ENCODE measurements at regions not wholly inside any gene's neighbourhood (a gene's known extent, or its start where the extent isn't known, plus 50 kb on each side); places are given as distances from the start of the nearest gene placed in this dataset.

DNA sequence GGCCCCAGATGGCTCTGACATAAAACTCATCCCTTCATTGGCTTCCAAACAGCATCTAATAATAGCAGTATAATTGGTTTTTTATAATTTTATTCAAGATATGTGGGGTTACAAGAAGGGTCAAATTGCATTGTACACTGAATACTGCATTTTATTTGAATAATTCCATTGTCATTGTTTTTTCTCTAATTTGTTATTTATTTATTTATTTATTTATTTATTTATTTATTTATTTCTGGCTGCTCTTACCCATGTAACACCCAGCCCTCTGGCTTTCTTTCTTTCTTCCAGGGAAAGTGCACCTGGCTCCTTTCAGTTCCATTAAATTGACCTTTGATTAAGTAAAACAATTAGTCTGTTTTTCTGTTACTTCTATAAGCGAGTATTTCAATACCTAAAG, 210.1 kb downstream of the CDH9 start:
- no peak for DNase-seq

DNA sequence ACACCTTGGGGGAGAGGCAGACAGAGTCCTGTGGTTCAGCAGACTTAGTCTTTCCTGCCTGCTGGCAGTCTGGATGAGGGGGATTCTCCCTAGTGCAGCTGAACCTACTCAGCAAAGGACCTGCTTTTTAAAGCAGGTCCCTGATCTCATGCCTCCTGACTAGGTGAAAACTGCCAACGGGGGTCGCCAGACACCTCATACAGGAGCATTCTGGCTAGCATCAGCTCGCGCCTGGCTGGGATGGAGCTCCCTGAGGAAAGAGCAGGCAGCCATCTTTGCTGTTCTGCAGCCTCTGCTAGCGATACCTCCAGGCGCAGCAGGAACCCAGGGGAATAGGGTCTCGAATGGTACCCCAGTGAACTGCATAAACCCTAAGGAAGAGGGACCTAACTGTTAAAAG, 225.2 kb downstream of the CDH9 start:
- DNase-seq, result no peak

DNA sequence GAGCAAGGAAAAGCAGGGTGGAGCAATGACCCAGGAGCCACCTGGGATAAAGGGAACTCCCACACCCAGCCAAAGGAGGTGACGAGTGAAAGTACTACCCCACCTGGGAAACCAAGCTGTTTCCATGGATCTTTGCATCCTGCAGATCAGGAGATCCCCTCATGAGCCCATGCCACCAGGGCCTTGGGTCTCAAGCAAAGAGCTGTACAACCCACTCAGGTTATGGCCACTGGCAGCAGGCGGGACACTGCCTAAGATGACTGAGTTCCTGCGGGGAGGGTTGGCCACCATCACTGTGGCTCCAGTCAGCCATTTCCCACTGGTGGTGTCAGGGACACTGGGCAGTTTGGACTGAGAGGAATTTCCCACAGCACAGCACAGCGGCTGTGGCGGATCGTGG, 225.7 kb downstream of the CDH9 start:
- no peak for DNase-seq

DNA sequence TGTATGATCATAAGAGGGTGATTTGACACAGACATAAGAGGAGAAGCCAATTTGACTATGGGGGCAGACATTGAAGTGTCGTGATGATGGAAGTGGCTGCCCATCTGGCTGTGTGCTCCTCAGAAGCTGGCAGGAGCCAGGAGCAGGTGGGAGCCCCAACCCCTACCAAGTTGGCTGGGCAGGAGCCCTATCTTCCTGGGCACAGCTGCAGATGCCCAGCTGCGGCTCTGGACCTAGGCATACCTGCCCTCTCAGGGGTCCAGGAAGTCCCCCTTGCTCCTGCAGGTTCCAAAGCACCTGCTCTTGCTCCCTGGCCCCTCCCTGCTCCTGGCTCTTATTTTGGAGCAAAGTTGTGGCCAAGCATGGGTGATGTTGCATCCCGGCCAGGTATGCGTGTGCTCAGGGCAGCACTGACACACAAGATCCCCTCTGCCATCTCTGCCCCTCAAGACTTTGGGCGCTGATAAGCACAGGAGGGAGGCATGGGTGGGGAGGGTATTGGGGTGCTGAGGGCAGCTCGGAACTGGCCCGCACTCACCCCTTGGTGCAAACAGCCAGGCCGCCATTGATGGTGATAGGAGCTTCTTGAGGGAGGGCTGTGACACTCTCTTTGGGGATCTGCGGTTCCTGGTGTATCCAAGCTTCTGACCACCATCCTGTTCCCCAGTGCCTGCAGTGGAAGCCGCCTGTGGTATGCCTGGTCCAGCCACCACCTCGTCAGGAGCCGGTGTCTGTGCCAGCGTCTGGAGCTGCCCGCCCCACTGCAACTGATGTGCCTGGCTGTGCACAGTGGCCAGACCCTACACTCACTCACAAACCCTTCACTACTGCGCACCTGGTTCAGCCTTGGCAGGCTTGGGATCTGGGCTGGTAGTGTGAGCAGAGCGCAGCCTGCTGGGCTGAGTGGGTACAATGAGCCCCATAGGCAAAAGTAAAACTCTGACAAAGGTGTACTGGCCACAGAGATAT, 230.9 kb downstream of the CDH9 start:
- DNase-seq, result no peak

DNA sequence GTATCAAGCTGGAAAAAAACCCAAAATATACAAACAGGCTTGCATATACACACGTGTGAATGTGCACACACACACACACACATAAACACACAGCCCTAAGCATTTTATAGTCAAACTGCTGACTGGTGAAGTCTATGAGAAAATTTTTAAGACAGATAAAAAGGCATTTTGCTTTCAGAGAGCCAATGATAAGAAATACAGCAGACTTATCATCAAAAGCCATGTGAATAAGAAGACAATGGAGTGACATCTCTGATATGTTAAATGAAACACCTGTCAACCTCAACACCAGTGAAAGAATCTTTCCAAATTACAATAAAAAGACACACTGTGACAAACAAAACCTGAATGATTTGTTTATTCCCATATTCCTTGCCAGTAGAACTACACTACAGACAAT, 233.3 kb downstream of the CDH9 start:
- DNase-seq, result no peak

DNA sequence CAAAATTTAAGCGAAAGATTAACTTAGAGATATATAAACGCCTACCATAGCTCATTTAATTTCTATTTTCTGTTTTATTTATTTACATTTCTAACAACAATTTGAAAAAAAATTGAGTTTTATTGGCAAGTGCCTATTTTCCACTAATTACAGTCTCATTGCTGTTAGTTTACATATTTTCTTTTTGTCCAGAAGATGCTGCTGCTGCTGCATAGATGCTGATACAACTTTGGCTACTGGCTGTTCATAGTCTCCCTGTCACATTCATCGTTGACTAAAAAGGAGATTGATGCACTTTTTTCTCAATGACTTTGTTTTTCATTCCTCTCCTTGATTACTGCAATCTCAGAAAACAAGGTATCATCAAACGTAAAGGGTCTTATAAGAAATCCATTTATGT, 235.4 kb downstream of the CDH9 start:
- DNase-seq, result no peak

DNA sequence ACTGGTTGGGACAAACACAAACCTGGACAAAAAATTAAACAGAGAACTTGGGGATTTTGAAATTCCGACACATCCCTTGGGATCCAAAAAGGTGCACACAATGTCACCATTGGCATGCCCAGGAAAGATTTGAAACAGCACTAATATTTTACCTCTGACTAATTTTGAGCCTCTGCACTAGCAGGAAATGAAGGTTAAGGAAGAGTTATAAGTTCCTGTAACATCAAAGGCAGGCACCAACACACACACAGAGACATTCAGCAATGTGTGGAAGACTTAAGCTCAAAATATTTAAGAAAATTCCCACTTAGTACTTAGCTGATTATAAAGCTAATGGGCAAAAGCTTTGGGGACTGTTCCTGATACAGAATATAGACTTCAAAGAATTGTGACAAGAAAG, 247.0 kb downstream of the CDH9 start:
- no peak for DNase-seq

DNA sequence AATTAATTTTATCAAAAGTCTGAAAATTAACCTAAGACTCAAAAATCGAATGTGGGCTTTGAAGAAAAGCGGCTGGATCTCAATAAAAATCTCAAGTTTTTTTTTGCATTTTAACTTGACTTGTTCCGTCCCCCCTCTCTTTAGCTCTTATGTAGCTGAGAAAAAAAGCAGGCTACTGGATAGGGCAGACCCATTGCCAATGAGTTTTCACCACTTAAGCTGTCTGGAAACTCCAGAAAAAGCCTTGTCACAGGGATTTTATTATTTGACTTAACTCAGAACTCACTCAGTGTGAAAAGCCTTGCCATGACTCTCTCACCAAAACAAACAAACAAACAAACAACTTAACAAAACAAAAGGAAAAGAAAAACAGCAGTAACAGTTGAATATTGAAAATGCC, 247.4 kb downstream of the CDH9 start:
- no peak for DNase-seq

DNA sequence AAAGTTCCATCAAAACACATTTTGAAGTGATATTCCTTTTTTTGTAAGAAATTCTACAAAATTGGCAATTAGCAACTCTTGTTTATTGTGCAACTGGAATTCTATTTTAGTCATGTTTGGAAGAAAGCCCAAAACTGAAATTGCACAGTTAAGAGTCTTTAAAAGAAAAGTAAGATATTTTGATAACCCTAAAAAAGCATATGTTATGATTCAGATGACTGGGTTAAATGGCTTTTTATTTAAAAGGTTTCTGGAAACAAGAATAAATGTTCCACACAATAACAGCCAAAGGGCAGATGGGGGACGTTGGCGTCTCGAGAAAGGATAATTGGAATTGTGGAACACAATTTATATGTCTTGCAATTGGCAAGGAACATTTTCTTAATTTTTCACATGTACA, 275.2 kb downstream of the CDH9 start:
- no peak for DNase-seq

DNA sequence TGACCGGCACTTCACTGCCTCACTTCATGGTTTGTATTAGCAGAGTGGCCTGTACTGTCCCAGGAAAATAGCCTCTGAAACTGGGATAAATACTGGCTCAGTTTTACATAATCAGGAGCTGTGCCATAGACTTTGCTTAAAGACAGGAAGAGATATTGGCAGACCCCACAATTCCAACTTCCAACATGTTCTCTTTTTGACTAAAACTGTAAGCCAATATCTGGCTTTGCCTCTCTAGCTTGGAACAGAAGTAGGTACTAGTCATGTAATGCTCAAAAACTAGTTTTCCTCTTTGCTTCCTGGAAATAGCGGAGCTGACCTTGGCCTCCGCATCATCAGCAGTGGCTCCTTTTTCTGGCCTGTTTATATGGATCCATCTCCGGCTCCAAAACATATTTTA, 276.9 kb downstream of the CDH9 start:
- no peak for DNase-seq

DNA sequence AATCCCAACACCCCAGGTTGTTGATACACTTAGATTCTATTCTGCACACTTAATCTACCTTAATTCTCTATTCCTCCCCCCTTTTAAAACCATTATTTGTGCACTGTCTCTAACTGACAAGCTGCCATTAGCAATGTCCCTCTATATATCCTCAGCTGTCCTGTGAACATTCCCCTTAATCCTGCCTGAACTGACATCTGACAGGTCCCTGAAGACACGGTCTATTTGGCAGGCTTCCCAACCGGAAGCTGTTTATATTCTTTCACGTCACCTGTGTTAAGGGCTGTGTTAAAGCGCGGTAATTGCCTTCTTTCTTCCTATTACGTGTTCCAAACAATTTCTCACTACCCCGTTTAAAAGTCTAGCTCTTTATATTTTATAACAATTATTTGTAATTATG, 277.3 kb downstream of the CDH9 start:
- DNase-seq, result no peak

DNA sequence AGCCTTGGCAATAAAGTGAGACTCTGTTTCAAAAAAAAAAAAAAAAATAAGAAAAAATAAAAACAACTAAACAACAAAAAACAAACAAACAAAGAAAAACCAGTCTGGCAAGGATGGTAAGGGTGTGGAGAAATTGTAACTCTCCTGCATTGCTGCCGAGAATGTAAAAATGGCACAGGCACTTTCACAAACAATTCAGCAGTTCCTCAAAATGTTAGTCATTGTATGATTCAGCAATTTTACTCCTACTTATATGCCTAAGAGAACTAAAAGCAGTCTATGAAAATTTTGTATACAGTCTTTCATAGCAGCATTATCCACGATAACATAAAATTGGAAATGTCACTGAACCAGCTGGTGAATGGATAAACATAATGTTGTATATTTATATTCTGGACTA, 280.4 kb downstream of the CDH9 start:
- DNase-seq, result no peak

DNA sequence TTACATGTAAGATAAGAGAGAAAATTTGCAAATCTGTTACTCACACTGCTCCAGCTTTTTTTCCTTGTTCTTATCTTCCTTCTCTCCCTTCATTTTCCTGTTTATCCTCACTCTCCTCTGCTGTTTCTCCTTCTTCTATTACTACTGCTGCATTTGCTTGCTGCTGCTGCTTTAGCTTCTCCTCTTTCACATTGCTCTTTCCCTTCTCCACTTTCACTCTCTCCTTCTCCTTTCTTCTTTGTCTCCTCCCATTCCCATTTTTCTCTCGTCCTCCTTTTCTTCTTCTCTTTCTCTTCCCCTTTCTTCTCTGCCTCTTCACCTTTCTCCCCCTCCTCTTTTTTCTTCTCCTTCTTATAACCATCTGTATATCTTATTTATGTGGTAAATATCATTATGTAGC, 288.6 kb downstream of the CDH9 start:
- DNase-seq, result no peak

DNA sequence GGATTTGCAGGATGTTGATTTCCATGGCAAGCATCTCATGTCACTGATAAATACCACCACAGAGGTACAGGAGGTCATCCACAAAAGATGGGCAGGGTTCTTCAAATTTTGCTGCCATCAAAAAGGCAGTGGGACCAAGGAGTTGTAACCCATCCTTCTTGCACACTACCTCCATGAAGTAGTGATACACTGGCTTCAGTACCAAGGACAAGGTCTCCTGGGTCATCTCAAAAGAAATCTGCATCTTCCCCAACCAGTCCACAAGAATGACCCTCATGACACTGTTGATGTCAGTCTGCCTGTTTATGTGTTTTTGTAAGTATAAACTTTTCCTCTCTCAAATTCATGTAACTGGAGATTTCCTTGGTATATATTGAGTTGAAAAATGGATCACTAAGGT, 298.2 kb downstream of the CDH9 start:
- no peak for DNase-seq

DNA sequence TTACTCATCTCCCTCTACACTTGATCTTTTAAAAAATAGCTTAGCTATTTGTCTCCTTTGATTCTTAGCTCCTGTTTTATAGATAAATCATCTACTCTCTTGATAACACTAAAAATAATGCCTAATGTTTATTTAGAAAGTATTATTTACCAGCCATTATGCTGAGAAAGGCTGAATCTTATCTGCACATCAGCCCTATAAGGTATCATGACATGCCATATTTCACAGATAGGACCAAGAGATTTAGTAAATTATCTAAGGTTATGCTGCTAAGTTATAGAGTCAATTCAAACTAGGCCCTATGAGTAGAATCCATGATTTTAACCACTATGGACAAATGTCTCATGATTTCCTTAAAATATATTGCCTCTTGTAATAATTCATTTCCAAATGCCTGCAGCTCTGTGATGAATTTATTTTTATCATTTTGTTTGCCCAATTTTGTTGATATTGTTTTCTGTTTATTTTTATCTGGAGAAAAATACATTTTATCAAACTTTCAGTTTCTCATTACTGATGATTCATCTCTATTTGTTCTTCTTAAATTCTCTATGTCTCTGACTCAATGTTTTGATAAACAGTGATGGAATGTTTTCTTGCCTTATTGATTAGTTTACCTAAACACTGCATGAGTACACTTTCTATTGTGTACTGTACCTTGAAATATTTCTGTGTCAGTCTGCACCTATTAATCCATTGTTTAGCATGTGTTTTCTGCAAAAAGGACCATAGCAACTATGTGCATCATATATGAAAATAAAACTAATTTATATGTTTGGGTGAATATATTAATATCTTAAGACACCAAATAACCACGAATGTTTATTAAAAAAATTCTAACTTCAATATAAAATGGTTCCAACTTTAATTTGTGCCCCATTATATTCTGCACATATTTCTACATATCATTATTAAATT, 300.8 kb downstream of the CDH9 start:
- no peak for DNase-seq

DNA sequence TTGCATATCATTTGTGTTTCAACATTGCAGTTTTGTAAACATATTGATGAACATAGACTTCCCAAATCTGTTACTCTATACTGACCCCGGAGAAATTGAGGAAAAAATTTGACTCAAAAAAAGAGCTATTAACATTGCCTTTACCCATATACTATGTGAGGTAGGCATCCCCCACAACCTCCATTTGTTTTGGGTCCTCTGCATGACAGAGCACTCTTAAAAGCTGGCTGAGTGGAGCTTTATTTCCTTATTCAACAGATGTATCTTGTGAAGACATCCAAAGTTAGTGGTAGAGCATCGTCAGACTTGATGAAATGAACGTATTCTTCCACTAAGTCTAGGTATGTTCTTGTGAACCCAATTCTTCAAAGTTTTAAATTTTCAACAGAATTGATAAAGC, 310.5 kb downstream of the CDH9 start:
- no peak for DNase-seq

DNA sequence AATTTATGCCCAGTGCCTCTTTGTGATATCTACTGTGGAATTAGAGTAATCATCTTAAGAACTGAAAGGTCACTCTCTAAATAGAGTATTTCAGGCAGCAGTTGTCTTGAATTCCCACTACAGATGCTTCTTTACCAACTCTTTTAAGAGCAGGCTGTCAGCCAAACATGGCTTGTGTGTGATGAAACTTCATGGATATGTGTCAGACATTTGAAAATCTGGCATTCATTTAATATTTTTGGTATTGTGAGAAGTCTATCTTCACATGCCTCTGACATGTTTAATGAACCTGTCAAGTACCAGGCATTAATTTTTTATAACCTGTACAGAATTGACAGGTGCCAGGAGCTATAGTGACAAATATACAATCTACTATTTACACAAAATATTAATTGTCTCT, 318.6 kb downstream of the CDH9 start:
- DNase-seq, result no peak

DNA sequence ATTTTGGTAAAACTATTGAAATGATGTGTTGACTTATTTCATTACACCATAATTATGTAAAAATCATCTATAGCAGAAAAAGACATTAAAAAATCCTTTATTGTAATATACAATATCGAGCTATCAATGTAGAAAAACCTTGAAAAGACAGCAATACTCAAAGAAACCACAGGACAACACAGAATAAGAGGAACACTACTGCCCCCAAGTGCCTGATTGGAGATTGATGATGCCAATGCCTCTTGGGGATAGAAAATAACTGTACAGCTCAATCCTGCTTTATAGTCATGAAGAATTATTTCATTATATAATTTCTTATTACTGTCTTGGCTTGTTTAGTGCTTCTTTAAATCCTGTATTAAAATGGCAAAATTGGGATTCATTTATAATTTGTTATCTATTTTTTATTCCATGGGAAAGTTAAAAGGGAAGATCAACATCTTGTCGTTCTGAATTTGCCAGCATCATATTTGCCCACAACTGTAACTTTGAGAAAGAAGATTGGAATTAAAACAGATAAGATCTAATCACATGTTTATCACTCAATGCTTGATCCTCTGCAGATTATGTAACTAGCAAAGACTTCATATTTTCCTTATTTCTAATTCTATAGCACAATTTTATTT, 337.5 kb downstream of the CDH9 start:
- peak; percentile 2 to 14 for DNase-seq

DNA sequence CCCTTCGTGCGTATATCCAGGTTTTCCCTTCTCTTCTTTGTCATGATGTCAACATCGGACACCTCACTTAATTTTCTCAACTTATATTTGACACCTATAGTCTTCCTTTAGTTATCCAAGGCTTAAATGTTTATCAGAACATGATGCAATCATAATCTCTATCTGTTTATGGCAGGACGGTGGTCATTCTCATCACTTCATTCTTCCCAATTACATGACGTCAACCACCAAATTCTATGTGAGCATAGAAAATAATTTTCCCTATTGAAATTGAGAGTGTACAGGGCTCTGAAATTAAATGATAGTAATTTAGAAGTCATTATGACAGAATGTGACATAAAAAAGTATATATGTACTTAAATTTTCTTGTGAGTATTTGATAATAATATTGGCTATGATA, 345.4 kb downstream of the CDH9 start:
- DNase-seq, result no peak

DNA sequence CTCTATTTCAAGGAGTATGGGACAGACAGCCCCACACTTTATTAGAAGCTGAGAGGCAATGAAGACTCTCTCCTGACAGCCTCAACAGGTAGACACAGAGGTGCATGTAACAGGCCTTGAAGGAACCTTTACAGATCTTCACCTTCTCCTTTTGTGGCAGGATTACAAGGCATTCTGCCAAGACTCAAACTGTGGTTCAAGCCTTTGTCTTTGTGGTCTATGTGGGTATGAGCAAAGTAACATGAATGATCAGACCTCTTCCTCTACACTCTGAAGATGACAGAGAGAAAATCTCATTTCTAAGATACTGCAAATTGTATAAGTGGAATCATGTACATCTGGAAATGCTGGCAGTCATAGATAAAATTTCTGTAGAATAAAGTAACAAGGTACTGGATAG, 346.9 kb downstream of the CDH9 start:
- DNase-seq, result no peak

DNA sequence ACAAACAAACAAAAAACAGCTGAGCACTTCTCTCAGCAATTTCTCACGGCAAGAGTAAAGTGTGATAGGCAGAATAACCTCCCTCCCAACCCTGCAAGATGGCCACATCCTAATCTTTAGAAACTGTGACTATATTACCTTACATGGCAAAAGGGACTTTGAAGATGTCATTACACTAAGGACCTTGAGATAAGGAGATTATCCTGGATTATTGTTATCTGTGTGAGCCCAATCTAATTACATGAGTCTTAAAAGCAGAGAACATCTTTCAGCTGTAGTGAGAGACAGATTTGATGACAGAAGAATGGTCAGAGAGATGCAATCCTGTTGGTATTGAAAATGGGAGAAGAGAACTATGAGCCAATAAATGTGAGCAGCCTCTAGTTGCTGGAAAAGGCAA, 347.9 kb downstream of the CDH9 start:
- no peak for DNase-seq

DNA sequence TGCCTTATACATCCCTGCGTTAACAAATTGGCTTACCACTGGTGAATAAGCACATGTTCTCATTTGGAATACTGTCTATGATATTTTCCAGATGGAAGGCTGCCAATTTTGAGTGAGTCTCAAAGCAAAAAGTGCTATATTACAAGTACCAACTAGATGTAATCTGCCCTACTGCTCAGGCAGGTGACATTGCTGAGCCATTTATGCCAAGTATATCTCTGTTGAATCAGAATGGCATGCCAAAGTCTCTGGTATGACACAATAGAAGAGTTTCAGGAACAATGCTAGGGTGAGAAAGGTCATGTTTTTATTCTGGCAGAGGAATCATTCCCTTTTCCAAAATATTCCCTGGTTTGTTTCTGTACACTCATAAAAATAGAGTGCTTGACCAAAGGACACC, 356.5 kb downstream of the CDH9 start:
- DNase-seq, result no peak

DNA sequence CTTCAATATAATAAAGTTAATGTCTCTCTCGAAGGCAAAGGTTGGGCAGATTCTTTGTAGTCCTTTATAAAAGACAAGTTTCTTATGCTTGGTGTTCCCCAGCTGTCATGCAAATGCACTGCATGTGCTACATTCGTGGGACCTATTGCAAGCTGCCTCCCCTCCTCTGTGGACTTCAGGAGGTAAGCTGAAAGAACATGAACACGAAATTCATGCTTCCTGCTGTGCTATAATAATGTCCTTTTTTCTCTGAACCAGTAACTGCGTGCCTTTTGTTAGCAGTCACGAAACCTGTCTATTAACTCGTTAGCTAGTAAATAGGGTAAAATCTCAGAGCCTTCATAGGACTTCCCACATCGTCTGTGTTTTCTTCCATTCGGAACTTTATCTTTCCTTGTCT, 363.5 kb downstream of the CDH9 start:
- no peak for DNase-seq

DNA sequence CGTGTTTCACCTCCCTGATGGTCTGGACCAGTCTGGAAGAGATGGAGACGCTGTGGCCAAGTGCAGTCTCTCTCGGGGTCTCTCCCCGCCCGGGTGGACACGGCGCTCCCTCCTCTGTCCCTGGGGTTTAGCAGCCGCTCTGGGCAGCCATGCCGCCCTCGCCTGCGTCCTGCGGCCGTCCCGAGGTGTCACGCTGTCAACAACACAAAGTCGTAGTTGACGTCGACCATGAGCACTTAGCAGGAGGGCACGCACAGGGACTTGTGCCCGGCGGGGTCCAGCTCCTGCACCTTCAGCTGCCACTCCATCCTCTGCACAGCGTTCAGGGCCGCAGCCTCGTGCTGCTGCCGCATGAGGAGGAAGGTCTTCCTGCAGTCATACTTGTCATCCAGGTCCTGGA, 368.9 kb downstream of the CDH9 start:
- no peak for DNase-seq
